Retinal pigment epithelial cell (primary cell): ENCODE measurements at regions not wholly inside any gene's neighbourhood (a gene's known extent, or its start where the extent isn't known, plus 50 kb on each side); places are given as distances from the start of the nearest gene placed in this dataset.
"Not testable (repeated sequence)": the region's sequence is repeated elsewhere in the genome, so short reads cannot be mapped to it uniquely, and the experiment has no call there.

Source experiments
- DNase-seq: peaks from one replicate; pipeline ENCODE4 v3.0.0-alpha.2; 2010; ENCODE audit warnings: low read depth
- H3K4me3 ChIP-seq: 2 replicates; pipeline ENCODE4 v1.5.1; 2011; ENCODE audit warnings: mild to moderate bottlenecking, low read length, control low read depth, moderate library complexity
- CTCF ChIP-seq: conservative IDR thresholded peaks from 2 replicates; pipeline ENCODE4 v1.5.1; 2011; ENCODE audit warnings: low read depth, low read length, control low read depth, inconsistent platforms

- no peak for DNase-seq
- TF ChIP-seq CTCF: no peak
- H3K4me3 ChIP-seq: no peak overlapping the region
These were observed 343.9 kb downstream of the MAGEB5 start for GRCh38 chrX:26559855-26560254.

- no peak for DNase-seq
- TF ChIP-seq CTCF: no peak
- H3K4me3 ChIP-seq: no peak overlapping the region
These were observed 342.9 kb downstream of the MAGEB5 start for GRCh38 chrX:26558719-26559386.

GRCh38 chrX:26557691-26558321 is 341.8 kb downstream of the MAGEB5 start:
- DNase-seq: no peak
- no peak for TF ChIP-seq CTCF
- H3K4me3 ChIP-seq: no peak overlapping the region

- DNase-seq, H3K4me3 ChIP-seq: not testable (repeated sequence)
These were observed 309.8 kb downstream of the MAGEB5 start for GRCh38 chrX:26525768-26526167.

GRCh38 chrX:26522501-26522900 is 306.5 kb downstream of the MAGEB5 start:
- TF ChIP-seq CTCF: no peak

GRCh38 chrX:26511589-26512363 is 295.8 kb downstream of the MAGEB5 start:
- TF ChIP-seq CTCF: no peak
- H3K4me3 ChIP-seq: no peak overlapping the region
- no peak for DNase-seq

More at GRCh38 chrX:26522501-26522900, 306.5 kb downstream of the MAGEB5 start:
- DNase-seq: no peak
- H3K4me3 ChIP-seq: no peak overlapping the region

GRCh38 chrX:26470941-26471340 is 255.0 kb downstream of the MAGEB5 start:
- TF ChIP-seq CTCF: no peak
- no peak for DNase-seq
- H3K4me3 ChIP-seq: no peak overlapping the region
